AG04449 (cell line): ENCODE measurements at regions not wholly inside any gene's neighbourhood (a gene's known extent, or its start where the extent isn't known, plus 50 kb on each side); places are given as distances from the start of the nearest gene placed in this dataset.

Experiments used
- CTCF ChIA-PET: fragments of 350-600 bp; formaldehyde crosslinking; extraction: SDS; loops from one replicate; lab custom pipeline; 2021; ENCODE audit warnings: antibody characterized with exemption; lab: Yijun Ruan, JAX
- POLR2A ChIA-PET: fragments of 400-600, 350-600 bp; formaldehyde crosslinking; extraction: SDS; loops from one replicate; lab custom pipeline; 2020; ENCODE audit warnings: antibody characterized with exemption, inconsistent platforms; lab: Yijun Ruan, JAX
- DNase-seq: peaks from one replicate; pipeline ENCODE4 v3.0.0-alpha.2; 2010; ENCODE audit warnings: low read depth, low spot score
- H3K4me3 ChIP-seq: 2 replicates; pipeline ENCODE4 v1.5.1; 2011; ENCODE audit warnings: low read depth, mild to moderate bottlenecking, control low read depth, low read length
- CTCF ChIP-seq: IDR thresholded peaks from one replicate; pipeline ENCODE4 v1.5.1; 2011; ENCODE audit warnings: mild to moderate bottlenecking, moderate library complexity, low read length, control low read depth, inconsistent platforms; ENCODE audit not compliant: insufficient read depth; ENCODE audit errors: missing control alignments

DNA sequence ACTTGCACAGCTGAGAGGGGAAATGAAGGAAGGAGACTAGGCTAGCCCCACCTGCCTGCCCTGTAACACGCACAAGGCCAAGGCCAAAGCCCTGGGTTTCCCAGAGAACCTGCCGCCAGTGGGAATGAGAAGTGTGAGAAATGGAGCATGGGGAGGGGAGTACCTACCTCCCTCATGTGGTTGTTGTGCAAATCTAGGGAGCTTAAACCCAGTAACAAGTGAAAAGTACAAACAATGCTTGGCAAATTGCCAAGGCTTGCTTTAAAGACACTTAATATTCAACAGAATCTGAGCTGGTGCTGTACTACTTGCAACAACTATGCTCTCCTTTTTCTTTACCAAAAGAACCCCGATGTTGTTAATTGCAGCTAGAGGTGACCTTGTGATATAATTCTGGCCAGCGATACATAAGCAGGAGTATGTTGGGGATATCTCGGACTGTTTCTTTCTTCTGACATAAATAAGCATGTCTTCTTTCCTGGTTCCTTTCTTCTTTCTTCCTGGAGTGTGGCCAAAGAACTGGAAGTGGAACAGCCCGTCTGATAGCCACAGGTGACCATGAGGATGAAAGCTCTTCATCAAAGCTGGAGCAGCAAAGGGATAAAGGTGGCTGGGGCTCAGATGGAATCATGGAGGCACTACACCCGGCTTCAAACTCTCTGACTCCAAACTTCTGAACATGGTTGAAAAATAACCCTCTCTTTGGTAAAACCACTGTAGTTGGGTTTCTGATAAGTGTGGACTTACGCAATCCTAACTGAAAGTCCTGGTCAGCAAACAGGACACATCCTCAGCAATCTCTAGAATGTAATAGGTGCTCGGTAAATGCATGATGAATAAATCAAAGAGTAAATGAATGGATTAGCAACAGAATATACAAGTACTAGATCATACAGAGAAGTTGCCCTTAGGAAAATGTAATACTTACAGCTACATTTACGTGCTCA lies 207.9 kb downstream of the NUAK1 start:
- ChIA-PET POLR2A (interaction anchor here (0.6 kb wide), 1 partner anchor 48 kb away, joined by 3 read pairs; no protein-coding TSS in a partner anchor), CTCF (interaction anchor here (0.7 kb wide), 1 partner anchor 9 kb away, joined by 3 read pairs; no protein-coding TSS in a partner anchor)
- TF ChIP-seq CTCF: no peak
- DNase-seq: no peak
- H3K4me3 ChIP-seq: no peak overlapping the region

- no peak overlapping the region for H3K4me3 ChIP-seq
- ChIA-PET CTCF (interaction anchor here (0.7 kb wide), 1 partner anchor 10 kb away, joined by 3 read pairs; no protein-coding TSS in a partner anchor), POLR2A (interaction anchor here (0.6 kb wide), 1 partner anchor 49 kb away, joined by 3 read pairs; no protein-coding TSS in a partner anchor)
- DNase-seq: no peak
- no peak for TF ChIP-seq CTCF
These were observed 206.8 kb downstream of the NUAK1 start for GRCh38 chr12:105931762-105932570.

- POLR2A ChIA-PET: interaction anchor here (0.6 to 2.7 kb wide), 4 partner anchors 44 to 97 kb away, joined by 3 to 14 read pairs (median 6); no protein-coding TSS in a partner anchor
- TF ChIP-seq CTCF: no peak
- CTCF ChIA-PET: interaction anchor here (0.6 kb wide), 2 partner anchors 11 to 57 kb away, joined by 3 read pairs; no protein-coding TSS in a partner anchor
- no peak overlapping the region for H3K4me3 ChIP-seq
- peak; percentile 92 for DNase-seq
These were observed 204.8 kb downstream of the NUAK1 start for GRCh38 chr12:105933671-105934665.

GRCh38 chr12:105935106-105935505 lies 203.6 kb downstream of the NUAK1 start:
- no peak overlapping the region for H3K4me3 ChIP-seq
- ChIA-PET POLR2A (interaction anchor here (1.7 to 2.7 kb wide), 2 partner anchors 49 to 95 kb away, joined by 10 to 14 read pairs; no protein-coding TSS in a partner anchor), CTCF (no interaction called here)
- no peak for TF ChIP-seq CTCF
- DNase-seq: no peak

GRCh38 chr12:105935981-105936380 lies 202.8 kb downstream of the NUAK1 start:
- no peak for TF ChIP-seq CTCF

More at GRCh38 chr12:105935981-105936380, 202.8 kb downstream of the NUAK1 start:
- DNase-seq: no peak
- H3K4me3 ChIP-seq: no peak overlapping the region
- ChIA-PET CTCF (interaction anchor here (0.8 to 1.6 kb wide), 3 partner anchors 15 to 130 kb away, joined by 3 to 4 read pairs (median 4); no protein-coding TSS in a partner anchor), POLR2A (interaction anchor here (2.7 kb wide), 1 partner anchor 95 kb away, joined by 14 read pairs; no protein-coding TSS in a partner anchor)
